ENCODE measurements at regions not wholly inside any gene's neighbourhood (a gene's known extent, or its start where the extent isn't known, plus 50 kb on each side); places are given as distances from the start of the nearest gene placed in this dataset.
A peak's percentile ranks its signal among the peaks of the same experiment; 100 is the strongest.

DNA sequence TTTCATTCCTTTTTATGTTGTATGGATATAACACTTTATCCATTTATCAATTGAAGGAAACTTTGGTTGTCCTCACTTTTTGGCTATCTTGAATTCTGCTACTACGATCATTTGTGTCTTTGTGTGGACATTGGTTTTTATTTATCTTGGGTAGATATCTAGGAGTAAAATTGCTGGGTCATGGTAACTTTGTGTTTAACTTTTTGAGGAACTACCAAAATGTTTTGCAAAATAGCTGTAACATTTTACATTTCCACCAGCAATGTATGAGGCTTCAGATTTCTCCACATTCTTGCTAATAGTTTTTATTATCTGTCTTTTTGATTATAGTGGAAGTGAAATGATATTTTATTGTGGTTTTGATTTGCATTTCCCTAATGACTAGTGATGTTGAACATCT lies 55.6 kb downstream of the TLNRD1 start:
- peak; percentile 47 for FAIRE-seq

DNA sequence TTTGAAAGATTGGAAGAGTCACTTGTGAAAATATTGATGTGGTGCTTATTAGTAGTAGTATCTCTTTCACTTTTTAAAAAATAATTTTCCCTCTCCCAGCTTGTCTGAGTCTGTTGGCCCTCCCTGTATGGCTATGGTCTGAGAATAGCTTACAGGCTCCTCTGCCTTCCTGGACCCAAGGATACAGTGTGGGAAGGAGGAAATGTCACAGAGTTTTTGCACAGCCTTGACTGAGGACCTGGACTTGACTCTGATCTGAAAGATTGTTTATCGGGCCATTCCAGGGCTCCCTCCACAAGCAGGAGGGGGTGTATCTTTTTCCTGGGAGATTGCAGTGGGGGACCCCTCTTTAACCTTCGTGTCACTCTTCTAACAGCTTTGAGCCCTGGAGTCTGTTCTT lies 59.7 kb downstream of the TLNRD1 start:
- FAIRE-seq, result no peak

DNA sequence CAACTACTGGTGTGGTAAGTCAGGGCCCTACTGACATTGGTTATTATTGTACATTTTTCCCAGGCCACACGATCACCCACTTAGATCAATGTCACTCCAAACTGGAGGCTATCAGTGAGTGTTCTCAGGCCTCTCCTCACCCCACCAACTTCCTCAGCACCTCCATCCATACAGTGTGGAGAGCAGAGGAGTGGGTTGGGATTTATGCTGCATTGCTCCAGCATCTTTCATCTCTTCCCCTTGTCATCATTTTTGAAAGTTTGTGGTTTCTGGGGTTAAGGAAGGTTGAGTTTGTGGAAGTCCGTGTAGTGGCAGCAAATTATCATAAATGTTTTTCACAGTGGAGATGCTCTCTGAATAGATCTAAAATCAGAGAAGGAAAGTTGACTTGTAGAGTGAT lies 60.2 kb downstream of the TLNRD1 start:
- FAIRE-seq, result no peak

DNA sequence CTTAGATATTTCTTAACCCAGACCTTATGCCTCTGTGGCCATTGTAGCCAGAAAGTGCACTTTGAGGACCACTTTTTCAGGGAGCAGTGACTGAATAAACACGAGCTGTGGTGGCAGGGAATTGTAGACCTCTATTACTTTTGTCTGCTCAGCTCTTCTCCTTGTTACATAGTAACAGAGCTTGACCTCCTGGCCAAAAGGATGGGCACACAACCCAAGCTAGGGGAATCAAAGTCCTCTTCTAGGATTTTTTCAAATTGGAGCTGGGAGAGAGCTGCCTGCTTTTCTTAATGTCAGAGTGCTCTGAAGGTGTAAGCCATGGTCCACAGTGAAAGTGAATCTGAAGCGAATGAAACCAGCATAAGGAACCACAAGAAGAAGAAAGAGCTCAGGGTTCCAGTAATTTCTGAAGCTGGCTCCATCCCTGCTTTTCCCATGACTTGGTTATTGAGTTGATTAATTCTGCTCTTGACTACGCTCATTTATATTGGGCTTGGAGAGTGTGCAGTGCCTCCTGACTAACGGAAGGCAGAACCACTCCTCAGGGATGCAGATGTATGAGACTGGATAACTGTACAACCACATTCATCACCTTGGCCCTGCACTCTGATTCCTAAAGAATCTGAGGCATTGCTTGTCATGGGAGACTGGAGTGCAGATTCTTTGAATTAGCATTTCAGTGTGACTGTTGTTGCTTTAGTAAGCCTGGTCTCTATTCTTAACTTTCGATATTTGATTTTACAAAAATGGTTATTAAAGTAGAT lies 60.9 kb downstream of the TLNRD1 start:
- FAIRE-seq, result no peak

DNA sequence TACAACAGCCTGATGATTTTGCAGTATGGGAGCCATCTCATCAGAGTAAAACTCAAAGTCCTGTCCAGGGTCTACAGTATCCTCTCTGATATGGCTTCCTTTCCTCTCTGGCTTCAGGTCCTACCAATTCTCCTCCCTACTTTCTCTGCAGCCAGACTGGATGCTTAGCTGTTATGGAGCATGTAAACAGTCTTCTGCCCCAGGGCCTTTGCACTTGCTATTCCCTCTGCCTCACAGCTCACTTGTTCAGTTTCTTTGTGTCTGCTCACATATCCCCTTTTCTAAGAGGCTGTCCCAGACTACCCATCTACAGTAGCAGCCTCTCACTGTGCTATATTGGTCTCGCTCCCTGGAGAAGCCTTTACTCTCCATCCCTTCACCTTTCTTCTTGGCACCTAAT lies 62.2 kb downstream of the TLNRD1 start:
- FAIRE-seq, result no peak

DNA sequence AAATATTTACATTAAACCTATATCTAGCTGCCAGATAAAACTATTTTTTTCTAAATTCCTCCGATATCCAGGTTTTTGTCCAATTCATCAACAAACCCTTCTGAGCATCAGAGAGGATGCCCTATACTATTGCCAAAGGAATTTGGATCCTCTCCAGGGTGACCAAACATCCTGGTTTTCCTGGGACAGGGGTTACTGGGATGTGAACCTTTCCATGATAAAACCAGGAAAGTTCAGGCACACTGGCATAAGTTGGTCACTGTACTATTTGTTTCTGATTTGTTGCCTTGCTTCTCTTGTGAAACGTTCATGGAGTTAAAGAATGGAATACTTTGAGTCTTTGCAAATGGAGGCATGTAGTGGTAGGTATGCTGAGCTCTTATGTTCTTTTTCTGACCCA lies 63.5 kb downstream of the TLNRD1 start:
- no peak for FAIRE-seq

DNA sequence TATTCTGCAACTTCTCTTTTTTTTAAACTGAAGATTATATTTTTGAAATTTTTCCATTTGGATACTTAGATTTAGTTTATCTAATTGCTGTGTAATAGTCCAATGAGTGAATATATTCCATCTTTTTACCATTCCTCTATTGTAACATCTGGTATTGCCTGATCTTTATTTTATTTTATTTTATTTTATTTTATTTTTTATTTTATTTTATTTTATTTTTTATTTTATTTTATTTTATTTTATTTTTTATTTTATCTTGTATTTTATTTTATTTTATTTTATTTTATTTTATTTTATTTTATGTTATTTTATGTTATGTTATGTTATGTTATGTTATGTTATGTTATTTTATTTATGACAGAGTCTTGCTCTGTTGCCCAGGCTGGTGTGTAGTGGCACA lies 66.5 kb upstream of the CFAP161 start:
- peak; percentile 93 for FAIRE-seq

DNA sequence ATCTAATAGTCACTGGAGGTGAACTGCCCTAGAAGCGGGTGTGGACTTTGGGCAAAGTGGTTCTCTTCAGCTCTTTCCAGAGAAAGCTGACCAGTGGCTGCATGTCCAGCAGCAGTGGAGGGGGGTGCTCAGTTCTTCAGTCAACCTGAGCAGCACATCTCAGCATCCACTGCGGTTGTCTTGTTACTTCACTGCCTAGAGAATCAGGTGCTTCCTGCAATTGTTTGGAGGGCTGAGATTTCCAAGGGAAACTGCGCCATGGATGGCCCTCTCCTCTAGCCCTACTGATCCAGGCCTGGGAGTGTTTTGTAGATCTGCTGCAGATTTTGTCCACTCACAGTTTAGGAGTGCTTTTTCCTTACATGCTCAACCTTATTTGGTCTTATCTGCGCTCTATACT lies 65.6 kb upstream of the CFAP161 start:
- FAIRE-seq, result no peak

DNA sequence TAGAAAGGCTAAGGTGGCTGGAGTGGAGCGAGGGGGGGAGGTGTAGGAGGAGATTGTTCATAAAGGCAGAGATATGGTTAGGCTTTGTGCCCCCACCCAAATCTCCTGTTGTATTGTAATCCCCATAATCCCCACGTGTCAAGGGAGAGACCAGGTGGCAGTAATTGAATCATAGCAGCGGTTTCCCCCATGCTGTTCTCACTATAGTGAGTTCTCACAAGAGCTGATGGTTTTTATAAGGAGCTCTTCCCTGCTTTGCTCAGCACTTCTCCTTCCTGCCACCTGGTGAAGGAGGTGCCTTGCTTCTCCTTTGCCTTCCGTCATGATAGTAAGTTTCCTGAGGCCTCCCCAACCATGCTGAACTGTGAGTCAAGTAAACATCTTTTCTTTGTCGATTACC lies 64.7 kb upstream of the CFAP161 start:
- no peak for FAIRE-seq

DNA sequence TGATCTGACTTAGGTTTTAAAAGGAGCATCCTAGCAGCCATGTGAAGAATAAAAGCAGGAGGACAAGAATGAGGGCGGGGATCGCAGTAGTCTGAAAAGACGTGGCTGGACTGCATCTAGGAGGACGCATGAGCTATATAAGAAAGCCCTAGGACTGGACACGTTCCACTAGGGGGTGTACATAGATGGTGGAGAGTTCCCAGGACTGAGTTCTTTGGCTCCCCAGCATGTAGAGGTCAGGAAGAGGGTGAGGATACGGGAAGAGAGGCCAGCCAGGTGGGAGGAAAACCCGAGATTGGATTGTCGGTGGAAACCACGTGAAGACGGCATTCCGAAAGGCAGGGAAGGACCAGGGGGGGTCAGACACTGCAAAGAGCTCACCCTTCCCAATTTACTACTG lies 64.2 kb upstream of the CFAP161 start:
- no peak for FAIRE-seq

DNA sequence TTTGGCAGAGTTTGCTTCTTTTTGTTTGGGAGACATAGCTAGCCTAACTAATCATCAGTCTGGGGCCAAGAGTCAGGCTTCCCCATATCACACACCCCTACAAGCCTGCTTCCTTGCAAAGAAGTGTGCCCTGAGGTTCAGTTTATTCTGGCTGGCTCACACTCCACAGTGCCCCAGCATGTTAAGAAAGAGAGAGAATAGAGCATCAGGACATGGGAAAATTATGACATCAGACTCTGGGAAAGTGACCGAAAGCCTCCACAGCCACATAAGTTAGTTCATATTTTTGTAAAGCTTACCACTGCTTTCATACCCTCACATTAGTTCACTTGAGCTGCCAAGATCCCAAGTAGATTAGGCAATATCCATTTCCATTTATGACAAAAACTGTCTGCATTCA lies 63.0 kb upstream of the CFAP161 start:
- no peak for FAIRE-seq

DNA sequence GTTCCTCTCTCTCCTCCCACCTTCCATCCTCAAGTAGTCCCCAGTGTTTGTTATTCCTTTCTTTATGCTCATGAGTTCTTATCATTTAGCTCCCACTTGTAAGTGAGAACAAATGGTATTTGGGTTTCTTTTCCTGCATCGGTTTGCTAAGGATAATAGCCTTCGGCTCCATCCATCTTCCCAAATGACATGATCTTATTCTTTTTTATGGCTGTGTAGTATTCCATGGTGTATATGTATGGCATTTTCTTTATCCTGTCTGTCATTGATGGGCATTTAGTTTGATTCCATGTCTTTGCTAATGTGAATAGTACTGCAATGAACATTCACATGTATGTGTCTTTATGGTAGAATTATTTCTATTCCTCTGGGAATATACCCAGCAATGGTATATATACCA lies 62.4 kb upstream of the CFAP161 start:
- no peak for FAIRE-seq

DNA sequence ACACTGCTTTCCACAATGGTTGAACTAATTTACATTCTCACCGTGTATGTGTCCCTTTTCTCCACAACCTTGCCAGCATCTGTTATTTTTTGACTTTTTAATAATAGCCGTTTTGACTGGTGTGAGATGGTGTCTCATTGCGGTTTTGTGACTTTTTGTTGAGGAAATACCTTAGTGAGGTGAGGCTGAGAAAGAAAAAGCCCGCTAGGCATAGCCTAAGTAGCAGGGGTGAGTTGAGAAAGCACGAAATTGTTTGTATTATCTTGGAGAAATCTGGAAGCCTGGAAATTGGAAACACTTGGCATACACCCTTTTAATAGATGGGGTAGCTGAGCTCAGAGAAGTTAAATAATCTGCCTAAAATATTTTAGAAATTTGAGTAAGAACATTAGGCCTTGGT lies 61.5 kb upstream of the CFAP161 start:
- no peak for FAIRE-seq

DNA sequence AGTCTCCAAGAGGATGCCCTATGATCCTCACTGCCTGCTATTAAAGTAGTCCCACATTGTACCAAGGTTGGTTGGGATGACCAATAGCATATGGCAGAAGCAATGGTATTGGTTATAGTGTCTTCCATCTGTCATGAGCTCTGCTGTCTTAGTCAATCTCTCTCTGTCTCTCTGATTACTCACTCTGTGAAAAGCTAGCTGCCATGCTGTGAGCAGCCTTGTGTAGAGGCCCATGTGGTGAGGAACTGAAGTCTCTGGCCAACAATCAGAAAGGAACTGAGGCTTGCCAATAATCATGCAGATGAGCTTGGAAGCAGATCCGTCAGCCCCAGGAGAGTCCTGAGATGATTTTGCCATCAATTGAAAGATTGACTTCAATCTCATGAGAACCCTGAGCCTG lies 60.3 kb upstream of the CFAP161 start:
- FAIRE-seq, result no peak

DNA sequence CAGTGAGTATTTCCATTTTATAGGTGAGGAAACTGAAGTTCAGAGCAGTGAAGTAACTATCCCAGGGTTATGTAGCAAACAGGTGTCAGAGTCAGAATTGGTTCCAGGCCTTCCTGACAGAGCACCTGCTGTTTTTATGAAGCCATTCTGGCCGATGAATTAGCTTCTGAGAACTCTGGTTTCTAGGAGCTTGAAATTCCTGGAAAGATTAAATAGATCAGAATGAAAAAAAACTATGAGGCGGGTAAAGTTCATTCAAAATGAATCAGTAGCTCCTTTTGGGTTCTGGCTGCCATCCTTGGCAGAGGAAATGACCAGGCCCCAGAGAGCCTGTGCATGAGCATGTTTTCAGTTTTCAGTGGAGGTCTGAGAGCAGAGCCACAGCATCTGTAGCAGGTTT lies 59.3 kb upstream of the CFAP161 start:
- no peak for FAIRE-seq

DNA sequence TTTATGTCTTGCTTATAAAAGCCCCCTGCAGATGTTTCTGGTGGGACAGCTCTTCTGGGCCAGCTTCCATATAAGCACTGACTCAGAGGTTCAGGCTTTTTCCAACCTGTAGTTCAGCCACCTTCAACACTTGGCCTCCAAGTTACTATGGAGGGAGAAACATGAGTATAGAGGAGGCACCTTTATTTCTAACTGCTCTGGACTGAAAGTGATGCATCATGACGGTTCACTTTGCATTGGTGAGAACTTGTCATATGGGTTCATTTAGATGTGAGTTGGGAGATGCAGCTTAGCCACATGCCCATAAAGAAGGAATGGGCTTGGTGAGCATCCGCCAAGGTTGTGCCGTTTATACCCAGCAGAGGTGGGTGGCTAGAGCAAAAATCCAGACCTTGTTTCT lies 58.8 kb upstream of the CFAP161 start:
- no peak for FAIRE-seq

DNA sequence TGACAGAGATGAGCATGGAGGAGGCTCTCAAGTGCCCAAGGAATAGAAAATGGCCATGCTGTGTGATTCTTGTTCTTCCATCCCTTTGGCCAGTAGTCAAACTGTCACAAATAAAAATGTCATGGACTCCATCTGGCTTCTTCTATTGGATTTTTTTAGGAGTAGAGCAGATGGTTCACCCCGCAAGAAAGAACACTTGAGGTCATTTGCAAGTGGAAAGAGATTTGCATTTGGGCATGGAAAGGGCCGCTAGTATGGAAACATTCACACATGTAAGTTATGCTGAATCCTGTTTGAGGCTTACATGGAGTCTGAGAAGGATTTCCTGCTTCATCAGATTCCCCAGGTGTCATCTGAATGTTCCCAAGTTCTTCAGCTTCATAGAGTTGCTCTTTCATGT lies 53.1 kb upstream of the CFAP161 start:
- no peak for FAIRE-seq

DNA sequence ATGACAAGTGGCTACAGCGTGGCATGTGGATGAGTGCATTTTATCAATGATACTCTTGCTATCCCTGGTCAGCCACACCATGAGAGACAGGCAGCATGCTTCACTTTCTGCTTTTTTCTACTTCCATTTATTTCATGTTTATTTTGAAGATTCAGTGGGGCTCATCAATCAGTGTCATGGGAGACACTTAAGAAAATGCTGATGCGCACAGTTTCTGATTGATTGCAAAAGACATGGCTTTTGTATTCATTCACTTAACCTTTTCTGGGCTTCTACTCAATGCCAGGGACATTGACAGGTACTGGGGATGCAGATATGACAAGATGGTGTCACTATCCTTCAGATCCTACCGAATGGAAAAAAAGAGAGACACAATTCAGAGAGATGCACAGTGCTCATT lies 50.9 kb upstream of the CFAP161 start:
- FAIRE-seq, result no peak
